GM12872 (cell line): ENCODE measurements at regions not wholly inside any gene's neighbourhood (a gene's known extent, or its start where the extent isn't known, plus 50 kb on each side); places are given as distances from the start of the nearest gene placed in this dataset.

Source experiments
- TF ChIP-seq, protein P1 (sequence below): IDR thresholded peaks from 3 replicates; pipeline ENCODE4 v1.5.1; 2011; ENCODE audit warnings: low read depth, mild to moderate bottlenecking, low read length, moderate library complexity; ENCODE audit not compliant: insufficient read depth

- TF ChIP-seq, protein P1, sequence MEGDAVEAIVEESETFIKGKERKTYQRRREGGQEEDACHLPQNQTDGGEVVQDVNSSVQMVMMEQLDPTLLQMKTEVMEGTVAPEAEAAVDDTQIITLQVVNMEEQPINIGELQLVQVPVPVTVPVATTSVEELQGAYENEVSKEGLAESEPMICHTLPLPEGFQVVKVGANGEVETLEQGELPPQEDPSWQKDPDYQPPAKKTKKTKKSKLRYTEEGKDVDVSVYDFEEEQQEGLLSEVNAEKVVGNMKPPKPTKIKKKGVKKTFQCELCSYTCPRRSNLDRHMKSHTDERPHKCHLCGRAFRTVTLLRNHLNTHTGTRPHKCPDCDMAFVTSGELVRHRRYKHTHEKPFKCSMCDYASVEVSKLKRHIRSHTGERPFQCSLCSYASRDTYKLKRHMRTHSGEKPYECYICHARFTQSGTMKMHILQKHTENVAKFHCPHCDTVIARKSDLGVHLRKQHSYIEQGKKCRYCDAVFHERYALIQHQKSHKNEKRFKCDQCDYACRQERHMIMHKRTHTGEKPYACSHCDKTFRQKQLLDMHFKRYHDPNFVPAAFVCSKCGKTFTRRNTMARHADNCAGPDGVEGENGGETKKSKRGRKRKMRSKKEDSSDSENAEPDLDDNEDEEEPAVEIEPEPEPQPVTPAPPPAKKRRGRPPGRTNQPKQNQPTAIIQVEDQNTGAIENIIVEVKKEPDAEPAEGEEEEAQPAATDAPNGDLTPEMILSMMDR = no peak
Observed at GRCh38 chr16:86227801-86228200, 282.5 kb upstream of the FOXF1 start.

GRCh38 chr16:86228713-86229112, 281.6 kb upstream of the FOXF1 start:
- TF ChIP-seq, protein P1 = no peak

DNA sequence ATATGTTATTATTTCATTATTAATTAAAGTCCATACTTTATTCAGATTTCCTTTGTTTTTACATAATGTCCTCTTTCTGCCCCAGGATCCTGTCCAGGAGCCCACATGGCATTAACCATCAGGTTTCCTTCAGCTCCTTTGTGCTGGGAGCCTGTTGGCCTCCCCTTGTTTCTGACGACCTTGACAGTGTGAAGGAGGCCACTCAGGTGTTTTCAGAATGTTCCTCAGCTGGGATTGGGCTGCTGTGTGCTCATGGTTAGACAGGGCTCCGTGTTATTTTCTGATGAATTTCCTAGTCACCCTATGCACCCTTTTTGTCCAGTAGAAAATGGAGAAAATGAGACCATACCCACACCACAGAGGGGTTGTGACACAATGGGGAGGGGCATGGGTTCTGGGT, 281.0 kb upstream of the FOXF1 start:
- TF ChIP-seq, protein P1 = no peak

DNA sequence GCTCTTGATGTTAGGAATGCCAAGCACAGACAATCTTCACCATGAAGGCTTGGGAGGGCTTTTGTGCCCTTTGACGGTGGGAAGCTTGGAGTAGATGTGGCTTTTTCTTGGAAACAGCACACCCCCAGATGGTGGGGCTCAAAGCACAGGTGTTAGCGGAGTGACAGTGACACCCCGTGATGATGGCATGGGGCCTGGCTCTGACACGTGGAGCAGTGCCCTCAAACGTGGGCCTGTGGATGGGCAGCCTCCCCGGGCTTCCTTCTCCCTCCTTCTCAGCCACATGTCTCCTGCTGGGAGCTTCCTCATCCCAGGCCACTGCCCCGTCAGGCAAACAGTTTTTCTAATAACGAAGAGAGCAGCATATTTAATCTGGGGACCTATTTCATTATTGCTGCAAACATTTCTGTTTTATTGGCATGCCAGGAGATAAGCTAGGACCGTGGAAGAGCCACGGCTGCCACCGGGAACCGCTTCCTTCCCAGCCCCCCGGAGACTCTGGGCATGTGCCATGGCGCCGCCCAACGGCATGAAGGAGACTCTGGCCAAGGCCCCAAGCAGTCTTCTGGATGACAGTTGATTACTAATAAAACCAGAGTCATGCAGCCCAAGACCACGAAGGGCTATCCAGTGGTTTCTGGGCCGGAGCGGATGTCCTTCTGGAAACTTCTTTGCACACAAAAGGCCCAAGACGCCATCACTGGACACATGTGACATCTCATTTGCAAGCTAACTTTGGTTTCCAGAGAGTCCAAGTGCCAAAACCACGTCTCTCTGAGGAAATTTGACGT, 280.3 kb upstream of the FOXF1 start:
- TF ChIP-seq, protein P1 = no peak

DNA sequence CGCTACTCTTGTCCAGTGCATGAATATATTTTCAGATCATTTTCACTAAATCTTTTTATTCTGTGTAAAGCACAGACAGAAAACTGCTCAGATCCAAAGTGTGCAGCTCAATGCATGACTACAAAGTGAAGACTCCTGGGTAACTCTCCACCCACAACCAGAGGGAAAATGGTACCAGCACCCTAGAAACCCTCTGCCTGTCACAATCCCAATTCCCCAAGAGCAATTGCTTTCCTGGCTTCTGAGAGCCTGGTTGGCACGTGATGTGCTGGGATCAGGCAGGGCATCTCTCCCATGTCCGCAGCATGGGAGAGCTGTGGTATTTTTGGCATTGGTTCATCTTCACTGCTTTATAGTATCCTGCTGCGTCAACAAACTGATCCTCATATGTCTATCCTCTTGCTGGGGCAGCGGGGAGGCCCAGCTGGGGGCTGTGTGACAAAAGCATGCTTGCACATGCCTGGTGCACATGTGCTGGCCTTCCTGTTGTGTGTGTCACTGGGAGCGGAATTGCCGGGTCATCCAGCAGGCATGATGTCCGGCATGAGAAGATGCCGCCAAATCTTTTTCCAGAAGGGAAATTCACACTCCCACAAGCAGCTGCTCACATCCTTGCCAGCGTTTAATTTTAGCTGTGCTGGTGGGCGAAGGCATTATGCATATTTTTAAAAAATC, 278.9 kb upstream of the FOXF1 start:
- TF ChIP-seq, protein P1 = no peak

- TF ChIP-seq, protein P1 = no peak
Observed at GRCh38 chr16:86231996-86232350, 278.4 kb upstream of the FOXF1 start.

DNA sequence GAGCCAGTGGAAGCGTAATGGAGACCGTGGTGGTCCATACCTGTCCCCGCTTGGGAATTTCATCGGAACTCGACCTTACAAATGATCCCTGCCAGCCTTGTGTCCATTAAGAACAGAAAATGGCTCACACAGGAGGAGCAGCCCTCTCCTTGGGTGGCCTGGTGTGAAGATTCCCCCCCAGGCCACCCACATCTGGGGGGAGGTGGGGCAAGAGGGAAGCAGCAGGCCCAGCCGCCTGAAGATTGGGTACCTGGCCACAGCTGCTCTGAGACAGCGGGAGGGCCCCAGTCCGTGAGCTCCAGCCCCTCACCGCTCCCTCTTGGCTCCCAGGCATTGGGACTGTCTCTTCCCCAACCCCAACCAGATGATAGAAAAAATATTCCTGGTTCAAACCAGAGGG, 277.8 kb upstream of the FOXF1 start:
- TF ChIP-seq, protein P1 = no peak
